ENCODE measurements at regions not wholly inside any gene's neighbourhood (a gene's known extent, or its start where the extent isn't known, plus 50 kb on each side); places are given as distances from the start of the nearest gene placed in this dataset.
"Not testable (repeated sequence)": the region's sequence is repeated elsewhere in the genome, so short reads cannot be mapped to it uniquely, and the experiment has no call there.

- no peak for DNase-seq (ENCODE audit: insufficient read length, low spot score)
- TF ChIP-seq POLR2A (IDR thresholded peaks at IDR 0.05; ENCODE audit: low read depth, low read length): no peak
- FAIRE-seq: no peak
Measured at GRCh38 chr5:130955041-130955440, 210.0 kb downstream of the HINT1 start.

- FAIRE-seq (no peak), DNase-seq (ENCODE audit: insufficient read length, low spot score) (no peak)
- no peak for TF ChIP-seq POLR2A (IDR thresholded peaks at IDR 0.05; ENCODE audit: low read depth, low read length)
Measured at GRCh38 chr5:130954336-130954735, 210.7 kb downstream of the HINT1 start.

GRCh38 chr5:130939059-130939458 lies 226.0 kb downstream of the HINT1 start:
- TF ChIP-seq POLR2A (IDR thresholded peaks at IDR 0.05; ENCODE audit: low read depth, low read length): no peak
- FAIRE-seq: no peak
- no peak for DNase-seq (ENCODE audit: insufficient read length, low spot score)

GRCh38 chr5:130937046-130937445 lies 228.0 kb downstream of the HINT1 start:
- no peak for DNase-seq (ENCODE audit: insufficient read length, low spot score)
- TF ChIP-seq POLR2A (IDR thresholded peaks at IDR 0.05; ENCODE audit: low read depth, low read length): no peak
- no peak for FAIRE-seq

GRCh38 chr5:130923543-130924124 lies 241.4 kb downstream of the HINT1 start:
- FAIRE-seq (no peak), DNase-seq (ENCODE audit: insufficient read length, low spot score) (no peak)
- no peak for TF ChIP-seq POLR2A (IDR thresholded peaks at IDR 0.05; ENCODE audit: low read depth, low read length)

- FAIRE-seq: no peak
- no peak for DNase-seq (ENCODE audit: insufficient read length, low spot score)
- TF ChIP-seq POLR2A (IDR thresholded peaks at IDR 0.05; ENCODE audit: low read depth, low read length): no peak
Measured at GRCh38 chr5:130912088-130912487, 253.0 kb downstream of the HINT1 start.

- TF ChIP-seq POLR2A (IDR thresholded peaks at IDR 0.05; ENCODE audit: low read depth, low read length): no peak
- FAIRE-seq (no peak), DNase-seq (ENCODE audit: insufficient read length, low spot score) (no peak)
Measured at GRCh38 chr5:130908186-130908585, 256.9 kb downstream of the HINT1 start.

- DNase-seq (ENCODE audit: insufficient read length, low spot score); FAIRE-seq: not testable (repeated sequence)
Measured at GRCh38 chr5:130897537-130898195, 267.4 kb downstream of the HINT1 start.

GRCh38 chr5:130897181-130897536 lies 267.9 kb downstream of the HINT1 start:
- not testable (repeated sequence) for DNase-seq (ENCODE audit: insufficient read length, low spot score); FAIRE-seq

- no peak for TF ChIP-seq POLR2A (IDR thresholded peaks at IDR 0.05; ENCODE audit: low read depth, low read length)
- DNase-seq (ENCODE audit: insufficient read length, low spot score) (no peak), FAIRE-seq (no peak)
Measured at GRCh38 chr5:130896636-130897035, 268.4 kb downstream of the HINT1 start.

- no peak for DNase-seq (ENCODE audit: insufficient read length, low spot score)
- no peak for FAIRE-seq
- TF ChIP-seq POLR2A (IDR thresholded peaks at IDR 0.05; ENCODE audit: low read depth, low read length): no peak
Measured at GRCh38 chr5:130893006-130893405, 272.1 kb downstream of the HINT1 start.

- no peak for TF ChIP-seq POLR2A (IDR thresholded peaks at IDR 0.05; ENCODE audit: low read depth, low read length)
- FAIRE-seq: no peak
- no peak for DNase-seq (ENCODE audit: insufficient read length, low spot score)
Measured at GRCh38 chr5:130890610-130891009, 274.4 kb downstream of the HINT1 start.

- no peak for FAIRE-seq
- no peak for TF ChIP-seq POLR2A (IDR thresholded peaks at IDR 0.05; ENCODE audit: low read depth, low read length)
- no peak for DNase-seq (ENCODE audit: insufficient read length, low spot score)
Measured at GRCh38 chr5:130885691-130886090, 279.4 kb downstream of the HINT1 start.

GRCh38 chr5:130885027-130885426 lies 280.0 kb downstream of the HINT1 start:
- FAIRE-seq (no peak), DNase-seq (ENCODE audit: insufficient read length, low spot score) (no peak)
- TF ChIP-seq POLR2A (IDR thresholded peaks at IDR 0.05; ENCODE audit: low read depth, low read length): no peak

GRCh38 chr5:130884023-130884422 lies 281.0 kb downstream of the HINT1 start:
- no peak for DNase-seq (ENCODE audit: insufficient read length, low spot score)
- no peak for TF ChIP-seq POLR2A (IDR thresholded peaks at IDR 0.05; ENCODE audit: low read depth, low read length)
- FAIRE-seq: no peak

GRCh38 chr5:130875656-130876055 lies 289.4 kb downstream of the HINT1 start:
- no peak for TF ChIP-seq POLR2A (IDR thresholded peaks at IDR 0.05; ENCODE audit: low read depth, low read length)
- FAIRE-seq: no peak

More at GRCh38 chr5:130875656-130876055, 289.4 kb downstream of the HINT1 start:
- DNase-seq (ENCODE audit: insufficient read length, low spot score): no peak

Measured in H54 (cell line).